ENCODE measurements at regions not wholly inside any gene's neighbourhood (a gene's known extent, or its start where the extent isn't known, plus 50 kb on each side); places are given as distances from the start of the nearest gene placed in this dataset.

DNA sequence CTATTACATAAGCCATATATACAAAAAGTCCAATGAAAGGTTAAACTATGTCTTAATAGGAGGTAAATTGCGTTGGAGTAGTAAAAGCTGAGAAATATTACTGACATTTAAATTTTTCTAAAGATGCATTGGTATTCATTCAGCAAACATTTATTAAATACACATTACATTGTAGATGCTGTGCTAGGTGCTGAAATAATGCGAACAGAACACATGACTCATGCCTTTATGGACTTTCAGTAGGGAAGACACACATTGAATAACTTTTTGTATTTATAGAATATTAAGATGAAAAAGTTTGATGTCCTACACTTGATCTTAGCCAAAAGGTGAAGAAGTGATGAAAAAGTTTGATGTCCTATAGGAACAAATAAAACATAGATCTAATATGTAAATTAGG is 871.1 kb upstream of the SLIT2 start:
- Histone ChIP-seq H3K27ac (ENCODE audit: low read depth, low read length) (no peak overlapping the region), H3K36me3 (ENCODE audit: insufficient read depth, low read length) (no peaks in the 10 kb centered on the region), H3K27me3 (ENCODE audit: control insufficient read depth in 1 of 2, insufficient read depth in 2 of 2, low read length in 2 of 2) (no peaks in the 10 kb centered on the region), H3K4me1 (ENCODE audit: insufficient read depth, low read length) (no peaks in the 10 kb centered on the region), H3K9me3 (ENCODE audit: low read length) (no peaks in the 10 kb centered on the region), H3K9ac (ENCODE audit: low read length) (no peak overlapping the region), H3K4me3 (ENCODE audit: low read depth in 1 of 2, low read length in 2 of 2) (no peak overlapping the region)

DNA sequence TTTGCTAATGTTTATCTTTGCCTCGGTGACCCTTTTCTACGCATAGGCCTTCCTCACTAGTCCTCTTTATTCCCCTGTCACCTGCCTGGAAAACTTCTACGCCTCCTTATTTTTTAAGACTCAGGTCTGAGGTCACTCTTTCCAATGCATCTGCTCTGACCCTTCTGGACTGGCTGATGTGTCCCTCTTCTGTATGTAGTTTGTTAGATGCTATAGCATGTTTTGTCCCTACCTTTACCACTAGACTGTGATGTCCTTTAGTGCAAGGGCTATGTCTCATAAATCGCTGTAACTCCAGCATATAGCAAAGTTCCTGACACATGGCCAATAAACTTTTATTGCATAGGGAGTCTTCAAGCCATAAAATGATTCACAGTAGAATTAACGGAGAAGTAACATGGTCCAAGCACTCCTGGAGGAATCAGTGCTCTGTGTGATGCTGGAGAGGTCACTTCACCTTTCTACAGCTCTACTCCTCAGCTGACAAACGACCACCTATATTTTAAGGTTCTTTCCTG is 872.5 kb upstream of the SLIT2 start:
- Histone ChIP-seq H3K27me3 (ENCODE audit: control insufficient read depth in 1 of 2, insufficient read depth in 2 of 2, low read length in 2 of 2) (no peaks in the 10 kb centered on the region), H3K4me1 (ENCODE audit: insufficient read depth, low read length) (no peaks in the 10 kb centered on the region), H3K4me3 (ENCODE audit: low read depth in 1 of 2, low read length in 2 of 2) (no peak overlapping the region), H3K9me3 (ENCODE audit: low read length) (no peaks in the 10 kb centered on the region), H3K27ac (ENCODE audit: low read depth, low read length) (no peak overlapping the region), H3K9ac (ENCODE audit: low read length) (no peak overlapping the region), H3K36me3 (ENCODE audit: insufficient read depth, low read length) (no peaks in the 10 kb centered on the region)

DNA sequence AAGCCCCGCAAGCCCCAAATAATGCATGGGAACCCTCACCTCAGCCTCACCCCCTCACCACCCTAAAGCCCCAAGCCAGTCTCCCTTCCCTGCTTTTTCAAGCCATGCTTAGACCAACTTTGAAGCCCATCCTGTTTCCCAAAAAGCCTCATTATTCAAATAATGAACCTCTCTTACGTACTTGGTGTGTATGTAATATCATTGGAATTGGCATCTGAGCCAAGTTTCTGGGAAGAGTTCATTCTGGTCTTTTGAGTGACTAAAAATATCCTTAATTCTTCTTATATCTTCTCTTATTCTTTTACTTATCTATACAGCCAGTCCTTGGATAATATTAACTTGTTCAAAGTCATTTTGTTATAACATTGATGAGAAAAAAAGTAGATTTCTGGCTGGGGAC is 875.8 kb upstream of the SLIT2 start:
- Histone ChIP-seq H3K4me3 (ENCODE audit: low read depth in 1 of 2, low read length in 2 of 2) (no peak overlapping the region), H3K9ac (ENCODE audit: low read length) (no peak overlapping the region), H3K9me3 (ENCODE audit: low read length) (no peaks in the 10 kb centered on the region), H3K27ac (ENCODE audit: low read depth, low read length) (no peak overlapping the region), H3K4me1 (ENCODE audit: insufficient read depth, low read length) (no peaks in the 10 kb centered on the region), H3K27me3 (ENCODE audit: control insufficient read depth in 1 of 2, insufficient read depth in 2 of 2, low read length in 2 of 2) (no peaks in the 10 kb centered on the region), H3K36me3 (ENCODE audit: insufficient read depth, low read length) (no peaks in the 10 kb centered on the region)

DNA sequence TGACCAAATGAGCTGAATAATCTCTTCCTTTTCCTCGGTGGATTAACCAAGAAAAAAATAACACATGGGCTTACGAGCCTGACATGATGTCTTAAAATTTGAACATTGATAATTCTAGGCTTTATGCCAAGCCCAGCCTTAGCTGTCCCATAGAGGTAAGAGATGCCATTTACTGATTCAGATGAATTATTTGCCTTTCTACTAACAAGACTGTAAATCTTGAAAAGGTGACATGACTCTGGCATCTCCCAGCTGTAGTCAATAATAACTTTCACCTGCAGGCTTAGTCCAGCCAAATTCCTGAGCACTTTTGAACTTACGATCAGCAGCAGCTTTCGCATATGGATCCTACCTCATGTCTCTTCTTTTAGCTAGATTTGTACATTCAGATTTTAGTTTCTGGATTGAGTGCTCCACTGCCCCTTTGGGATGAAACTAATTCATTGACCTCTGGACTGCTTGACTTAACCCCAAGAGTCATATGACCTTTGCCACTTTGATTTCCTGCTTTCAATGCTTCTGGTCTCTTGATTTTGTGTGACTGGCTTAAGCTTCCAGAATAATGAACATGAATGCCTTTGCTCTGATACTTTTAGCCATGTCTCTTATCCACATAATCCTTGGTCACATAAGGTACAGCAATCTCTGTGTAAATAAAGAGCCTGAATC is 876.4 kb upstream of the SLIT2 start:
- H3K9ac ChIP-seq (ENCODE audit: low read length) = no peak overlapping the region
- H3K27ac ChIP-seq (ENCODE audit: low read depth, low read length) = no peak overlapping the region
- no peaks in the 10 kb centered on the region for H3K9me3 ChIP-seq (ENCODE audit: low read length)
- no peaks in the 10 kb centered on the region for H3K4me1 ChIP-seq (ENCODE audit: insufficient read depth, low read length)
- H3K36me3 ChIP-seq (ENCODE audit: insufficient read depth, low read length) = no peaks in the 10 kb centered on the region
- H3K4me3 ChIP-seq (ENCODE audit: low read depth in 1 of 2, low read length in 2 of 2) = no peak overlapping the region
- H3K27me3 ChIP-seq (ENCODE audit: control insufficient read depth in 1 of 2, insufficient read depth in 2 of 2, low read length in 2 of 2) = no peaks in the 10 kb centered on the region

DNA sequence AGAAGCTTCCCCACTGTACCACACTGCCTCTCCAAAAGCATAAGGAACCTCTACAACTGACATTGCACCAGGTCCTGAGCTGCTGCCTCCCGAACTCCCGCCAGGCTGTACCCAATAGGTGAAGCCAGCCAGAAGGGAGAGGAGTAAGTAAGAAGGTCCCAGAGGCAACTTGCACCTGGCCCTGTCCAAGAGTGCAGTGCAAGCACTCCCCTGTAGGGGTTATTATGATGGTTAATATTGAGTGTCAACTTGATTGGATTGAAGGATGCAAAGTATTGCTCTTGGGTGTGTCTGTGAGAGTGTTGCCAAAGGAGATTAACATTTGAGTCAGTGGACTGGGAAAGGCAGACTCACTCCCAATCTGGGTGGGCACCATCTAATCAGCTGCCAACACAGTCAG is 879.3 kb upstream of the SLIT2 start:
- Histone ChIP-seq H3K4me3 (ENCODE audit: low read depth in 1 of 2, low read length in 2 of 2) (no peak overlapping the region), H3K4me1 (ENCODE audit: insufficient read depth, low read length) (no peaks in the 10 kb centered on the region), H3K27ac (ENCODE audit: low read depth, low read length) (no peak overlapping the region), H3K9ac (ENCODE audit: low read length) (no peak overlapping the region), H3K9me3 (ENCODE audit: low read length) (no peaks in the 10 kb centered on the region), H3K27me3 (ENCODE audit: control insufficient read depth in 1 of 2, insufficient read depth in 2 of 2, low read length in 2 of 2) (no peaks in the 10 kb centered on the region), H3K36me3 (ENCODE audit: insufficient read depth, low read length) (no peaks in the 10 kb centered on the region)

DNA sequence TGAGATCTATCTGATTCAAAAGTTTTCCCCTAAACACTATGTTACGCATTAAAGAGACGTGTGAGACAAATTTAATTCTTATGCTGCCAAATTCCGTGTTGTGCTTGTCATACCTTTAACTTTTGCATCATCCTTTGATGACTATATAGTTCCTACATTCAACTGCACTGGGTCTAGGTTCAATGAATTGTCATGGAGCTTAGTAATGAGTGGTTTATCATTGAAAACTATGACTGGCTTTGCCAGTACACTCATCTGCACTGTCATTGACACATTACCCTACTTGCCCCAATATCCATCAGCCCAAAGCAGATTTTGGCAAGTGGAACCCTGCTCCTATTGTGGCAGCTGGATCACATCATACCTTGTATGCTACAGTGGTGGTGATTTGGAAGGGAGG is 882.9 kb upstream of the SLIT2 start:
- Histone ChIP-seq H3K9ac (ENCODE audit: low read length) (no peak overlapping the region), H3K4me1 (ENCODE audit: insufficient read depth, low read length) (no peaks in the 10 kb centered on the region), H3K36me3 (ENCODE audit: insufficient read depth, low read length) (no peaks in the 10 kb centered on the region), H3K9me3 (ENCODE audit: low read length) (no peaks in the 10 kb centered on the region), H3K27ac (ENCODE audit: low read depth, low read length) (no peak overlapping the region), H3K27me3 (ENCODE audit: control insufficient read depth in 1 of 2, insufficient read depth in 2 of 2, low read length in 2 of 2) (no peaks in the 10 kb centered on the region), H3K4me3 (ENCODE audit: low read depth in 1 of 2, low read length in 2 of 2) (no peak overlapping the region)

DNA sequence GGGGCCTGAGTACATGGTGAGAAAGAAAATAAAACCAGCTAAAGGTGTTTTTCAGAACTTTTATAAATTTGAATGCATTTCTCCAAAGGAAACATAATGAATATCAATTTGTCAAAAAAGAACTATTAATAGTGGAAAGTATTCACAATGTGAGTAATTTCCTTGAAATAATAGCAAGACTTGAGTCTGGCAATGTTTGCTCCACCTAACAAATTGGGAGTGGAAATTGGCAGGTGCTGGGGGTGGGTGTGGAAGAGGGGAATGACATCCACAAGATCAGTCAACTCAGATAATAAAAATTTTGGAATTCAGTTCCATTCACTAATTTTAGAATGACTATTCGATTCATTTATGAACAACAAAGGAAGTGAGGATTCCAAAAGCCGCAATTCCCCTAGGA is 884.8 kb upstream of the SLIT2 start:
- Histone ChIP-seq H3K4me3 (ENCODE audit: low read depth in 1 of 2, low read length in 2 of 2) (no peak overlapping the region), H3K9me3 (ENCODE audit: low read length) (no peaks in the 10 kb centered on the region), H3K9ac (ENCODE audit: low read length) (no peak overlapping the region), H3K4me1 (ENCODE audit: insufficient read depth, low read length) (no peaks in the 10 kb centered on the region), H3K27me3 (ENCODE audit: control insufficient read depth in 1 of 2, insufficient read depth in 2 of 2, low read length in 2 of 2) (no peaks in the 10 kb centered on the region), H3K36me3 (ENCODE audit: insufficient read depth, low read length) (no peaks in the 10 kb centered on the region), H3K27ac (ENCODE audit: low read depth, low read length) (no peak overlapping the region)

DNA sequence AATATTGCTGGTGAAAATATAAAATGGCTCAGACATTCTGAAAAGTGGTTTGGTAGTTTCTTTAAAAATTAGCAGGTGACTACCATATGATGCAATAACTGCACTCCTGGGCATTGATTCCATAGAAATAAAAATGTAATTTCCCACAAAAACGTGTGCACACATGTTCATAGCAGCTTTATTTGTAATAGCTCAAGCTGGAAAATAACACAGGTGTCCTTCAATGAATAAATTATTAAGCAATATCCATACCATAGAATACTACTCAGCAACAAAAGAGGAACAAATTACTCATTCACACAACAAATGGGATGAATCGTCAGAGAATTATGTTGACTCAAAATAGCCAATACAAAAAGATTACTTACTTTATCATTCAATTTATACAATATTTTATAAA is 893.7 kb upstream of the SLIT2 start:
- Histone ChIP-seq H3K9ac (ENCODE audit: low read length) (no peak overlapping the region), H3K9me3 (ENCODE audit: low read length) (no peaks in the 10 kb centered on the region), H3K4me1 (ENCODE audit: insufficient read depth, low read length) (no peaks in the 10 kb centered on the region), H3K4me3 (ENCODE audit: low read depth in 1 of 2, low read length in 2 of 2) (no peak overlapping the region), H3K36me3 (ENCODE audit: insufficient read depth, low read length) (no peaks in the 10 kb centered on the region), H3K27me3 (ENCODE audit: control insufficient read depth in 1 of 2, insufficient read depth in 2 of 2, low read length in 2 of 2) (no peaks in the 10 kb centered on the region), H3K27ac (ENCODE audit: low read depth, low read length) (no peak overlapping the region)

DNA sequence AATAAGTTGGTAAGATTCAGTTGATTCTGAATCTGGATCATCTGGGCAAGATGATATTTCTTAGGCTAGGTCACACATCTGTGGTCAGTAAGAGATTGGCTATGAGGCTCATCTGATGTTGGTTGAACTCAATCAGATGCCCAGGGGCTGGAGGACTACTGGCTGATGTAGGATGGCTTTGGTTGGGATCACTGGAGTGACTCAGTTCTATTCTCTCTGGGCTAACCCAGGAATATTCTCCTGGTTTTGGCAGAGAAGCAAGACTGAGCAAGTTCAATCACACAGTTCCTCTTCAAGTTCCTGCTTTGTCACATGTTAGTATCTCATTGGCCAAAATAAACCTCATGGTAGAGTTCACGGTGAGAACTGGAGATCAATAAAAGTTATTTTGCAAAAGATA is 902.3 kb upstream of the SLIT2 start:
- Histone ChIP-seq H3K27ac (ENCODE audit: low read depth, low read length) (no peak overlapping the region), H3K36me3 (ENCODE audit: insufficient read depth, low read length) (no peaks in the 10 kb centered on the region), H3K9ac (ENCODE audit: low read length) (no peak overlapping the region), H3K4me3 (ENCODE audit: low read depth in 1 of 2, low read length in 2 of 2) (no peak overlapping the region), H3K4me1 (ENCODE audit: insufficient read depth, low read length) (no peaks in the 10 kb centered on the region), H3K27me3 (ENCODE audit: control insufficient read depth in 1 of 2, insufficient read depth in 2 of 2, low read length in 2 of 2) (no peaks in the 10 kb centered on the region), H3K9me3 (ENCODE audit: low read length) (no peaks in the 10 kb centered on the region)

DNA sequence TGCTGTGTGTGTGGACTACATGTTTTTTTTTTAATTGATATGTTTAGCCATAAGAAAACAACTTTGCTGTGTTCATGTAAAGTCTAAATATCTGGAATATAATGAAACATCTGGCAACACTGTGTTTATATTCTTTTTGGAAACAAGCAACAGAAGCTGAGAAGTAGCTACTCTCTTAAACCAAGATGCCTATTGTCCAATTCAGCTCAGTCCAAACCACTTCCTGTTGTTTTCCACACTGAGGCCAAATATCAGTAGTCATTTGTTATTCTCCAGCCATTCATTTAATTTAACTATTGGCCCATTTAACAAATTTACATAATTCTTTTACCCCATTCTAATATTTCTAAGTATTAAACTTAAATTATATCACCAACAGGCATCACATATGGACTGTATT is 903.0 kb upstream of the SLIT2 start:
- no peaks in the 10 kb centered on the region for H3K9me3 ChIP-seq (ENCODE audit: low read length)
- no peaks in the 10 kb centered on the region for H3K36me3 ChIP-seq (ENCODE audit: insufficient read depth, low read length)
- no peaks in the 10 kb centered on the region for H3K4me1 ChIP-seq (ENCODE audit: insufficient read depth, low read length)
- H3K27me3 ChIP-seq (ENCODE audit: control insufficient read depth in 1 of 2, insufficient read depth in 2 of 2, low read length in 2 of 2) = no peaks in the 10 kb centered on the region
- no peak overlapping the region for H3K27ac ChIP-seq (ENCODE audit: low read depth, low read length)
- H3K4me3 ChIP-seq (ENCODE audit: low read depth in 1 of 2, low read length in 2 of 2) = no peak overlapping the region
- H3K9ac ChIP-seq (ENCODE audit: low read length) = no peak overlapping the region

DNA sequence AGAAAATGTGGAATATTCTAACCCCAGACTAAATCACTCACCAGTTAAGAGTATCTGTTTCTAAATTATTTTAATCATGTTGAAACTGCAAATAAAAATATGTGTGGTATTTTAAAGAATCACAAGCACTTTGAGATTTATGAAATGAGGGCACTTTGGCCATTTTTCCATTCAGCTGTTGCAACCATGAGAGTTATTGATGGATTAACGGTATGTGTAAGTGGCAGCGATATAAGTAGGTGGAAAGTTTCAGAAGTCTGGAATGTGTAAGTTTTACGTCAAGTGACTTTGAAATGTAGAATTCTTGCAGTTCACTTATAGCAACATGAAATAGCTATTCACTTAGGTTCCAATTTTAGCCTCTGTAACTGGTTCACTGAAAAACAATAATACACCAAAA is 905.1 kb upstream of the SLIT2 start:
- H3K9ac ChIP-seq (ENCODE audit: low read length) = no peak overlapping the region
- no peak overlapping the region for H3K4me3 ChIP-seq (ENCODE audit: low read depth in 1 of 2, low read length in 2 of 2)
- no peak overlapping the region for H3K27ac ChIP-seq (ENCODE audit: low read depth, low read length)
- no peaks in the 10 kb centered on the region for H3K36me3 ChIP-seq (ENCODE audit: insufficient read depth, low read length)
- no peaks in the 10 kb centered on the region for H3K4me1 ChIP-seq (ENCODE audit: insufficient read depth, low read length)
- no peaks in the 10 kb centered on the region for H3K9me3 ChIP-seq (ENCODE audit: low read length)
- no peaks in the 10 kb centered on the region for H3K27me3 ChIP-seq (ENCODE audit: control insufficient read depth in 1 of 2, insufficient read depth in 2 of 2, low read length in 2 of 2)

DNA sequence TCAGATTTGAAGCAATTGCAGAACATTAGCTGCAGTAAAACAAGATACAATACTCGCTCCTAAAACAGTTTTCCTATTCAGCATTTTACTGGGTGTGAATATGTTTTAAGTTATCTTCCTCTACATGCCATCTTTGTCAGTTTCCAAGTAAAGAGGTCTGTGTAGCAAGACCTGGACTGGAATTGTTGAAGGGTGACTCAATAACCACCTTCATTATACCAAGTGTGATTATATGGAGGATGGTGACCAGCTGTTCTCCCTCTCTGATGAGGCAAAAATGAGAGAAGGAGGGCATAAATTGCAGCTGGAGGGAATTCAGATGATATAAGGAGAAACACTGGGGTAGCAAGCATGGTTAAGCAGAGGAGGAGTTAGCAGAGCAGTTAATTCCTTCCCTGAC is 922.1 kb upstream of the SLIT2 start:
- Histone ChIP-seq H3K27me3 (ENCODE audit: control insufficient read depth in 1 of 2, insufficient read depth in 2 of 2, low read length in 2 of 2) (no peaks in the 10 kb centered on the region), H3K27ac (ENCODE audit: low read depth, low read length) (no peak overlapping the region), H3K9me3 (ENCODE audit: low read length) (no peaks in the 10 kb centered on the region), H3K9ac (ENCODE audit: low read length) (no peak overlapping the region), H3K36me3 (ENCODE audit: insufficient read depth, low read length) (no peaks in the 10 kb centered on the region), H3K4me3 (ENCODE audit: low read depth in 1 of 2, low read length in 2 of 2) (no peak overlapping the region), H3K4me1 (ENCODE audit: insufficient read depth, low read length) (no peaks in the 10 kb centered on the region)
